NCI-H524 treated with DMSO at 0.1 percent for 48 hours (cell line): ENCODE measurements at regions not wholly inside any gene's neighbourhood (a gene's known extent, or its start where the extent isn't known, plus 50 kb on each side); places are given as distances from the start of the nearest gene placed in this dataset.
"Not testable (repeated sequence)": the region's sequence is repeated elsewhere in the genome, so short reads cannot be mapped to it uniquely, and the experiment has no call there.

Experiments
- DNase-seq: peaks from one replicate; lab custom pipeline; 2025; lab: John Stamatoyannopoulos, UW

- DNase-seq = not testable (repeated sequence)
Measured at GRCh38 chr12:9309749-9310148, 101.6 kb upstream of the PZP start.

GRCh38 chr12:9308745-9309144, 100.5 kb upstream of the PZP start:
- DNase-seq = not testable (repeated sequence)

- DNase-seq = not testable (repeated sequence)
Measured at GRCh38 chr12:9308163-9308562, 100.0 kb upstream of the PZP start.

- DNase-seq = not testable (repeated sequence)
Measured at GRCh38 chr12:9307255-9307654, 99.1 kb upstream of the PZP start.

GRCh38 chr12:9306004-9306403, 97.8 kb upstream of the PZP start:
- DNase-seq = not testable (repeated sequence)

GRCh38 chr12:9304540-9304939, 96.3 kb upstream of the PZP start:
- not testable (repeated sequence) for DNase-seq

GRCh38 chr12:9295872-9296271, 87.7 kb upstream of the PZP start:
- DNase-seq = not testable (repeated sequence)

GRCh38 chr12:9294072-9294620, 86.0 kb upstream of the PZP start:
- not testable (repeated sequence) for DNase-seq

GRCh38 chr12:9293391-9293790, 85.2 kb upstream of the PZP start:
- DNase-seq = not testable (repeated sequence)

- not testable (repeated sequence) for DNase-seq
Measured at GRCh38 chr12:9289984-9290383, 81.8 kb upstream of the PZP start.

- DNase-seq = not testable (repeated sequence)
Measured at GRCh38 chr12:9284724-9285123, 76.5 kb upstream of the PZP start.

- not testable (repeated sequence) for DNase-seq
Measured at GRCh38 chr12:9284197-9284596, 76.0 kb upstream of the PZP start.

- not testable (repeated sequence) for DNase-seq
Measured at GRCh38 chr12:9283346-9284095, 75.3 kb upstream of the PZP start.

- no peak for DNase-seq
Measured at GRCh38 chr12:9276990-9277389, 68.8 kb upstream of the PZP start.

GRCh38 chr12:9273276-9273675, 65.1 kb upstream of the PZP start:
- DNase-seq = no peak

- DNase-seq = no peak
Measured at GRCh38 chr12:9271875-9272274, 63.7 kb upstream of the PZP start.

GRCh38 chr12:9264546-9264945, 56.4 kb upstream of the PZP start:
- no peak for DNase-seq

- no peak for DNase-seq
Measured at GRCh38 chr12:9260931-9261330, 52.7 kb upstream of the PZP start.

GRCh38 chr12:9258676-9259075, 50.5 kb upstream of the PZP start:
- DNase-seq = no peak
